ENCODE measurements at regions not wholly inside any gene's neighbourhood (a gene's known extent, or its start where the extent isn't known, plus 50 kb on each side); places are given as distances from the start of the nearest gene placed in this dataset.

GRCh38 chr11:110833033-110833484, 120.8 kb upstream of the ARHGAP20 start:
- ChIA-PET POLR2A (no interaction called here), CTCF (no interaction called here)
- H3K27ac ChIP-seq (ENCODE audit: low read depth, low read length) = no peak overlapping the region

GRCh38 chr11:110832539-110832938, 120.3 kb upstream of the ARHGAP20 start:
- H3K4me3 ChIP-seq (ENCODE audit: low read depth, low read length) = no peak overlapping the region
- ChIA-PET CTCF (no interaction called here), POLR2A (no interaction called here)
- TF ChIP-seq CTCF (IDR thresholded peaks at IDR 0.05; ENCODE audit: low read depth, low read length) = no peak
- H3K27ac ChIP-seq (ENCODE audit: low read depth, low read length) = no peak overlapping the region
- no peak for DNase-seq (ENCODE audit: low read depth, low spot score)
- no peaks in the 10 kb centered on the region for H3K27me3 ChIP-seq (ENCODE audit: control insufficient read depth, insufficient read depth, low read length)
- H3K9me3 ChIP-seq (ENCODE audit: control insufficient read depth, insufficient read depth, low read length) = no peaks in the 10 kb centered on the region

More at GRCh38 chr11:110833033-110833484, 120.8 kb upstream of the ARHGAP20 start:
- Histone ChIP-seq H3K9me3 (ENCODE audit: control insufficient read depth, insufficient read depth, low read length) (no peaks in the 10 kb centered on the region), H3K27me3 (ENCODE audit: control insufficient read depth, insufficient read depth, low read length) (no peaks in the 10 kb centered on the region), H3K4me3 (ENCODE audit: low read depth, low read length) (no peak overlapping the region)
- no peak for TF ChIP-seq CTCF (IDR thresholded peaks at IDR 0.05; ENCODE audit: low read depth, low read length)
- DNase-seq (ENCODE audit: low read depth, low spot score) = peak; percentile 27

GRCh38 chr11:110832080-110832479, 119.8 kb upstream of the ARHGAP20 start:
- no peak for DNase-seq (ENCODE audit: low read depth, low spot score)
- ChIA-PET POLR2A (interaction anchor here (0.6 kb wide), 1 partner anchor 33 kb away, joined by 5 read pairs; no protein-coding TSS in a partner anchor), CTCF (interaction anchor here (0.5 kb wide), 1 partner anchor 499 kb away, joined by 3 read pairs; no protein-coding TSS in a partner anchor)
- Histone ChIP-seq H3K9me3 (ENCODE audit: control insufficient read depth, insufficient read depth, low read length) (no peaks in the 10 kb centered on the region), H3K4me3 (ENCODE audit: low read depth, low read length) (no peak overlapping the region), H3K27ac (ENCODE audit: low read depth, low read length) (no peak overlapping the region), H3K27me3 (ENCODE audit: control insufficient read depth, insufficient read depth, low read length) (no peaks in the 10 kb centered on the region)
- no peak for TF ChIP-seq CTCF (IDR thresholded peaks at IDR 0.05; ENCODE audit: low read depth, low read length)

- ChIA-PET POLR2A (no interaction called here), CTCF (interaction anchor here (0.6 kb wide), 1 partner anchor 243 kb away, joined by 5 read pairs; no protein-coding TSS in a partner anchor)
- Histone ChIP-seq H3K27ac (ENCODE audit: low read depth, low read length) (no peak overlapping the region), H3K4me3 (ENCODE audit: low read depth, low read length) (no peak overlapping the region), H3K9me3 (ENCODE audit: control insufficient read depth, insufficient read depth, low read length) (no peaks in the 10 kb centered on the region), H3K27me3 (ENCODE audit: control insufficient read depth, insufficient read depth, low read length) (no peaks in the 10 kb centered on the region)
- DNase-seq (ENCODE audit: low read depth, low spot score) = no peak
- TF ChIP-seq CTCF (IDR thresholded peaks at IDR 0.05; ENCODE audit: low read depth, low read length) = no peak
Measured at GRCh38 chr11:110830747-110831146, 118.5 kb upstream of the ARHGAP20 start.

- ChIA-PET CTCF (interaction anchor here (0.6 kb wide), 1 partner anchor 243 kb away, joined by 5 read pairs; no protein-coding TSS in a partner anchor), POLR2A (no interaction called here)
- H3K27me3 ChIP-seq (ENCODE audit: control insufficient read depth, insufficient read depth, low read length) = no peaks in the 10 kb centered on the region
- no peaks in the 10 kb centered on the region for H3K9me3 ChIP-seq (ENCODE audit: control insufficient read depth, insufficient read depth, low read length)
- H3K4me3 ChIP-seq (ENCODE audit: low read depth, low read length) = no peak overlapping the region
- H3K27ac ChIP-seq (ENCODE audit: low read depth, low read length) = no peak overlapping the region
- no peak for DNase-seq (ENCODE audit: low read depth, low spot score)
- TF ChIP-seq CTCF (IDR thresholded peaks at IDR 0.05; ENCODE audit: low read depth, low read length) = no peak
Measured at GRCh38 chr11:110830344-110830743, 118.1 kb upstream of the ARHGAP20 start.
